ENCODE measurements at regions not wholly inside any gene's neighbourhood (a gene's known extent, or its start where the extent isn't known, plus 50 kb on each side); places are given as distances from the start of the nearest gene placed in this dataset.

DNA sequence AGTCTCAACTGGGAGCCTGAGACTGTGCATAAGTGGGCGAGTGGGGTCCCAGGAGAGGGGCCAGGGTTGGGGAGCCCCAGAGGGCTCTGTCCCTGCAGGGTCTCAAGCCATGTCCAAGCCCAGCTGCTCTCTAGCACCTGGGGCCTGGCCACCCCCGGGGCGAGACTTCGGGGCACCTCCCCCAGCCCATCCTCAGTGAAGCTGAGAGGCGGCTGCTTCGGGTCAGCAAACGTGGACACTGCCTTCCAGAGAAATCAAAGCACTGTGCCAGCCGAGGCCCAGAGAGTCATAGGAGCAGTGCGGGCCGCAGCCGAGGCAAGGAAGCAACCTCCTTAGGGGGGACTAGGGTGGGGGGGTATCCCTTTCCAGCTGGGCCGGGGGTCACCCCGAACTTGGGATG lies 77.5 kb downstream of the ENGASE start:
- TF ChIP-seq, protein P1, sequence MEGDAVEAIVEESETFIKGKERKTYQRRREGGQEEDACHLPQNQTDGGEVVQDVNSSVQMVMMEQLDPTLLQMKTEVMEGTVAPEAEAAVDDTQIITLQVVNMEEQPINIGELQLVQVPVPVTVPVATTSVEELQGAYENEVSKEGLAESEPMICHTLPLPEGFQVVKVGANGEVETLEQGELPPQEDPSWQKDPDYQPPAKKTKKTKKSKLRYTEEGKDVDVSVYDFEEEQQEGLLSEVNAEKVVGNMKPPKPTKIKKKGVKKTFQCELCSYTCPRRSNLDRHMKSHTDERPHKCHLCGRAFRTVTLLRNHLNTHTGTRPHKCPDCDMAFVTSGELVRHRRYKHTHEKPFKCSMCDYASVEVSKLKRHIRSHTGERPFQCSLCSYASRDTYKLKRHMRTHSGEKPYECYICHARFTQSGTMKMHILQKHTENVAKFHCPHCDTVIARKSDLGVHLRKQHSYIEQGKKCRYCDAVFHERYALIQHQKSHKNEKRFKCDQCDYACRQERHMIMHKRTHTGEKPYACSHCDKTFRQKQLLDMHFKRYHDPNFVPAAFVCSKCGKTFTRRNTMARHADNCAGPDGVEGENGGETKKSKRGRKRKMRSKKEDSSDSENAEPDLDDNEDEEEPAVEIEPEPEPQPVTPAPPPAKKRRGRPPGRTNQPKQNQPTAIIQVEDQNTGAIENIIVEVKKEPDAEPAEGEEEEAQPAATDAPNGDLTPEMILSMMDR (conservative IDR thresholded peaks at IDR 0.05), result no peak
- TF ChIP-seq ZFX (IDR thresholded peaks at IDR 0.05), result no peak

Data from C4-2B (cell line).